GM12878 (cell line): ENCODE measurements at regions not wholly inside any gene's neighbourhood (a gene's known extent, or its start where the extent isn't known, plus 50 kb on each side); places are given as distances from the start of the nearest gene placed in this dataset.
"Not testable (repeated sequence)": the region's sequence is repeated elsewhere in the genome, so short reads cannot be mapped to it uniquely, and the experiment has no call there.

Experiments
- ATAC-seq: fragments of 200-7000 bp; cut with Tn5 transposase; 3 replicates; pipeline ENCODE4 v1.9.1; 2020; ENCODE audit warnings: mild to moderate bottlenecking, moderate library complexity
- BruUV-seq: library from RNA; stranded (reverse); fragments of 400-500 nt; replicated peaks from 2 replicates; lab custom pipeline; 2021; lab: Mats Ljungman, UMichigan
- CTCF ChIA-PET: fragments of 300-600 bp; sonication (Branson Sonifier 250); formaldehyde crosslinking; extraction: SDS; loops from one replicate; lab custom pipeline; 2021; ENCODE audit warnings: inconsistent platforms; lab: Yijun Ruan, JAX
- POLR2A ChIA-PET: fragments of 350-600 bp; formaldehyde crosslinking; extraction: SDS; loops from one replicate; lab custom pipeline; 2021; ENCODE audit warnings: inconsistent platforms; lab: Charles Lee
- RAD21 ChIA-PET: fragments of 300-600 bp; sonication (Branson Sonifier 250); formaldehyde crosslinking; loops from one replicate; lab custom pipeline; 2023; ENCODE audit warnings: antibody characterized with exemption; ENCODE audit not compliant: unreplicated experiment; lab: Charles Lee
- SMC1A ChIA-PET: fragments of 300-600 bp; sonication (Branson Sonifier 250); formaldehyde crosslinking; loops from one replicate; lab custom pipeline; 2023; ENCODE audit not compliant: unreplicated experiment, uncharacterized antibody; lab: Charles Lee
- DNase-seq: peaks from one replicate; pipeline ENCODE4 v3.0.0-alpha.2; 2011; ENCODE audit warnings: low read depth, low spot score
- FAIRE-seq: peaks from 3 replicates; lab custom pipeline; 2011; peaks lifted over from hg19 to GRCh38; lab: Jason Lieb, UNC
- H2AFZ ChIP-seq: 2 replicates; pipeline ENCODE4 v1.6.0; 2011; ENCODE audit warnings: low read depth, low read length, control low read depth; ENCODE audit not compliant: control insufficient read depth
- H3K27ac ChIP-seq: 2 replicates; pipeline ENCODE4 v1.5.1; 2011; ENCODE audit warnings: control low read depth; ENCODE audit not compliant: control insufficient read depth, insufficient read depth
- H3K27me3 ChIP-seq, 2 experiments: replicated peaks in 1 of 2; 2 replicates each; pipeline versions ENCODE4 v1.6.0 to v1.6.1; 2011; ENCODE audit warnings: low read length in 1 of 2; ENCODE audit not compliant: control insufficient read depth in 2 of 2, insufficient read depth in 2 of 2
- H3K36me3 ChIP-seq, 2 experiments: 2 replicates each; pipeline ENCODE4 v1.5.1; 2011; ENCODE audit warnings: low read length in 1 of 2; ENCODE audit not compliant: control insufficient read depth in 2 of 2, insufficient read depth in 2 of 2
- H3K4me1 ChIP-seq: 2 replicates; pipeline ENCODE4 v1.6.1; 2011; ENCODE audit warnings: mild to moderate bottlenecking, low read length, moderate library complexity, mixed read lengths; ENCODE audit not compliant: control insufficient read depth, insufficient read depth
- H3K4me2 ChIP-seq: 2 replicates; pipeline ENCODE4 v1.6.0; 2011; ENCODE audit warnings: control low read depth; ENCODE audit not compliant: control insufficient read depth, insufficient read depth
- H3K4me3 ChIP-seq: fragments of 200-600 bp; sonication (generic); 2 replicates; pipeline ENCODE4 v1.5.1; 2016
- H3K79me2 ChIP-seq: 2 replicates; pipeline ENCODE4 v1.6.0; 2011; ENCODE audit warnings: low read length; ENCODE audit not compliant: control insufficient read depth, insufficient read depth
- H3K9ac ChIP-seq: 2 replicates; pipeline ENCODE4 v1.8.0; 2011; ENCODE audit warnings: low read length, control low read depth, mixed read lengths; ENCODE audit not compliant: control insufficient read depth, insufficient read depth
- H3K9me3 ChIP-seq: replicated peaks from 3 replicates; pipeline ENCODE4 v1.5.1; 2011; ENCODE audit warnings: mild to moderate bottlenecking, low read length; ENCODE audit not compliant: control insufficient read depth, insufficient read depth
- H4K20me1 ChIP-seq: 2 replicates; pipeline ENCODE4 v1.6.0; 2011; ENCODE audit not compliant: control insufficient read depth, insufficient read depth
- BCL11A ChIP-seq: IDR thresholded peaks from 2 replicates; pipeline ENCODE4 v1.6.1; 2011; ENCODE audit warnings: low read depth, low read length
- FOXM1 ChIP-seq: IDR thresholded peaks from 2 replicates; pipeline ENCODE4 v1.6.1; 2012; ENCODE audit warnings: low read depth, mild to moderate bottlenecking, inconsistent platforms, low read length, moderate library complexity
- IKZF1 ChIP-seq: fragments of 450-650 bp; conservative IDR thresholded peaks from 2 replicates; pipeline ENCODE4 v1.6.1; 2017; ENCODE audit warnings: antibody characterized with exemption, mild to moderate bottlenecking
- KDM1A ChIP-seq: fragments of 200-600 bp; sonication (generic); IDR thresholded peaks from 2 replicates; pipeline ENCODE4 v1.6.1; 2016; ENCODE audit warnings: borderline replicate concordance
- NFYB ChIP-seq: IDR thresholded peaks from 2 replicates; pipeline ENCODE4 v1.6.1; 2011; ENCODE audit warnings: low read depth, mild to moderate bottlenecking, low read length, improper control_type of control experiment, moderate library complexity; ENCODE audit not compliant: insufficient read depth
- RUNX3 ChIP-seq: IDR thresholded peaks from 2 replicates; pipeline ENCODE4 v1.6.1; 2012; ENCODE audit warnings: low read length, inconsistent platforms
- TCF7 ChIP-seq: IDR thresholded peaks from 2 replicates; pipeline ENCODE4 v1.6.1; 2014; ENCODE audit warnings: antibody characterized with exemption, borderline replicate concordance
- ZBTB4 ChIP-seq: fragments of 450-650 bp; formaldehyde crosslinking; IDR thresholded peaks from 2 replicates; pipeline ENCODE4 v1.4.0; 2022; ENCODE audit warnings: mild to moderate bottlenecking, moderate library complexity
- ZNF592 ChIP-seq: fragments of 450-650 bp; IDR thresholded peaks from 2 replicates; pipeline ENCODE4 v1.6.1; 2017; ENCODE audit warnings: mild to moderate bottlenecking, moderate library complexity
- WGBS: methylation state at CpG from one replicate; pipeline ENCODE4 v1.1.6; 2016; ENCODE audit warnings: low lambda C conversion rate; ENCODE audit not compliant: insufficient replicate concordance, insufficient coverage; ENCODE audit errors: missing lambda C conversion rate; 5-methylcytosine and 5-hydroxymethylcytosine counted together
- in situ Hi-C: fragments of 300-500 bp; cut with MboI; formaldehyde crosslinking; loops from 9 replicates; pipeline ENCODE4 v1.14.3; 2018; ENCODE audit warnings: mixed read lengths
- intact Hi-C: fragments of 100-400 bp; cut with micrococcal nuclease; formaldehyde crosslinking; loops from one replicate; pipeline ENCODE4 v1.14.2; 2022; ENCODE audit not compliant: unreplicated experiment

GRCh38 chr4:128620279-128620965, 189.1 kb upstream of the JADE1 start:
- H3K36me3 ChIP-seq, intact Hi-C loops, H3K27ac ChIP-seq, H3K4me1 ChIP-seq, H3K27me3 ChIP-seq, H2AFZ ChIP-seq, H3K4me3 ChIP-seq, H3K9ac ChIP-seq, BruUV-seq, ATAC-seq, H4K20me1 ChIP-seq, RAD21 ChIA-PET, in situ Hi-C loops, FAIRE-seq, H3K4me2 ChIP-seq, POLR2A ChIA-PET, H3K79me2 ChIP-seq, H3K9me3 ChIP-seq, DNase-seq: not testable (repeated sequence)
- TF ChIP-seq NFYB: 0 out of 2 replicates have a peak, but pooled peaks have one; percentile 46
- WGBS: 49% methylated on average over 7 of the region's 7 CpGs
- CTCF ChIA-PET: interaction anchor here (1.1 to 1.2 kb wide), 2 partner anchors 12 to 45 kb away, joined by 3 read pairs; no protein-coding TSS in a partner anchor
- SMC1A ChIA-PET: interaction anchor here (0.8 to 1.2 kb wide), 2 partner anchors 23 to 167 kb away, joined by 3 to 6 read pairs; no protein-coding TSS in a partner anchor

- H3K36me3 ChIP-seq: no peaks in the 10 kb centered on the region
- no peaks in the 10 kb centered on the region for H3K27me3 ChIP-seq
- intact Hi-C loops (no loop called here), in situ Hi-C loops (no loop called here)
- ChIA-PET CTCF (interaction anchor here (1.4 kb wide), 1 partner anchor 10 kb away, joined by 3 read pairs; no protein-coding TSS in a partner anchor), POLR2A (no interaction called here), RAD21 (no interaction called here), SMC1A (interaction anchor here (1.1 kb wide), 1 partner anchor 60 kb away, joined by 3 read pairs; no protein-coding TSS in a partner anchor)
- no peak overlapping the region for H3K9ac ChIP-seq
- BruUV-seq: no TSS peak
- no peaks in the 10 kb centered on the region for H4K20me1 ChIP-seq
- ATAC-seq: no peak
- TF ChIP-seq ZBTB4 (CRISPR knock-in tag): no peak
- TF ChIP-seq FOXM1: no peak
- TF ChIP-seq ZNF592: no peak
- TF ChIP-seq TCF7: no peak
- TF ChIP-seq RUNX3: no peak
- no peak for TF ChIP-seq IKZF1
- no peak for TF ChIP-seq KDM1A
- TF ChIP-seq BCL11A: no peak
- H3K9me3 ChIP-seq: no peaks in the 10 kb centered on the region
- no peak for DNase-seq
- no peak overlapping the region for H3K27ac ChIP-seq
- H3K4me3 ChIP-seq: no peak overlapping the region
- FAIRE-seq: no peak
- H3K4me2 ChIP-seq: no peak overlapping the region
- H2AFZ ChIP-seq: no peak overlapping the region
- no peaks in the 10 kb centered on the region for H3K79me2 ChIP-seq
- no peaks in the 10 kb centered on the region for H3K4me1 ChIP-seq
These were observed 194.3 kb upstream of the JADE1 start for GRCh38 chr4:128615197-128615596.
